ENCODE measurements at regions not wholly inside any gene's neighbourhood (a gene's known extent, or its start where the extent isn't known, plus 50 kb on each side); places are given as distances from the start of the nearest gene placed in this dataset.

- no peak overlapping the region for H3K4me3 ChIP-seq
- no peaks in the 10 kb centered on the region for H3K9me3 ChIP-seq
- no peaks in the 10 kb centered on the region for H3K4me1 ChIP-seq
- no peak overlapping the region for H3K27ac ChIP-seq
- DNase-seq: no peak
- H3K36me3 ChIP-seq: no peaks in the 10 kb centered on the region
- TF ChIP-seq POLR2A (IDR thresholded peaks at IDR 0.05): no peak
- TF ChIP-seq CTCF (IDR thresholded peaks at IDR 0.05): no peak
- H3K27me3 ChIP-seq: no peaks in the 10 kb centered on the region
Measured at GRCh38 chr3:30236011-30236410, 370.4 kb upstream of the TGFBR2 start.

GRCh38 chr3:30241721-30242120, 364.7 kb upstream of the TGFBR2 start:
- Histone ChIP-seq H3K36me3 (no peaks in the 10 kb centered on the region), H3K27me3 (no peaks in the 10 kb centered on the region), H3K9me3 (no peaks in the 10 kb centered on the region), H3K4me3 (no peak overlapping the region), H3K27ac (no peak overlapping the region), H3K4me1 (no peaks in the 10 kb centered on the region)
- DNase-seq: no peak
- no peak for TF ChIP-seq CTCF (IDR thresholded peaks at IDR 0.05)
- TF ChIP-seq POLR2A (IDR thresholded peaks at IDR 0.05): no peak

GRCh38 chr3:30245858-30246622, 360.4 kb upstream of the TGFBR2 start:
- Histone ChIP-seq H3K4me3 (no peak overlapping the region), H3K27ac (no peak overlapping the region), H3K27me3 (no peaks in the 10 kb centered on the region), H3K4me1 (no peaks in the 10 kb centered on the region), H3K36me3 (no peaks in the 10 kb centered on the region), H3K9me3 (no peaks in the 10 kb centered on the region)
- TF ChIP-seq POLR2A (IDR thresholded peaks at IDR 0.05) (no peak), CTCF (IDR thresholded peaks at IDR 0.05) (no peak)
- no peak for DNase-seq

- DNase-seq: no peak
- TF ChIP-seq POLR2A (IDR thresholded peaks at IDR 0.05) (no peak), CTCF (IDR thresholded peaks at IDR 0.05) (no peak)
- Histone ChIP-seq H3K27ac (no peak overlapping the region), H3K4me3 (no peak overlapping the region), H3K4me1 (no peaks in the 10 kb centered on the region), H3K9me3 (no peaks in the 10 kb centered on the region), H3K36me3 (no peaks in the 10 kb centered on the region), H3K27me3 (no peaks in the 10 kb centered on the region)
Measured at GRCh38 chr3:30248423-30248822, 358.0 kb upstream of the TGFBR2 start.

- Histone ChIP-seq H3K9me3 (no peaks in the 10 kb centered on the region), H3K27me3 (no peaks in the 10 kb centered on the region)
- no peak for DNase-seq
Measured at GRCh38 chr3:30252474-30252873, 353.9 kb upstream of the TGFBR2 start.

More at GRCh38 chr3:30252474-30252873, 353.9 kb upstream of the TGFBR2 start:
- Histone ChIP-seq H3K4me3 (no peak overlapping the region), H3K36me3 (no peaks in the 10 kb centered on the region), H3K4me1 (no peaks in the 10 kb centered on the region), H3K27ac (no peak overlapping the region)
- TF ChIP-seq CTCF (IDR thresholded peaks at IDR 0.05) (no peak), POLR2A (IDR thresholded peaks at IDR 0.05) (no peak)

All from Peyer's patch (tissue), 4 donors.